SK-N-MC (cell line): ENCODE measurements at regions not wholly inside any gene's neighbourhood (a gene's known extent, or its start where the extent isn't known, plus 50 kb on each side); places are given as distances from the start of the nearest gene placed in this dataset.

Experiments used
- EZH2 ChIP-seq: fragments of 200-600 bp; sonication (generic); IDR thresholded peaks from one replicate; pipeline ENCODE4 v1.6.1; 2017; ENCODE audit warnings: antibody characterized with exemption
- FOXP2 ChIP-seq: optimal IDR thresholded peaks from 2 replicates; pipeline ENCODE3; 2011; ENCODE audit warnings: mild to moderate bottlenecking, moderate library complexity; ENCODE audit not compliant: insufficient read depth; ENCODE audit errors: extremely low read length, control extremely low read depth
- POLR2AphosphoS5 ChIP-seq: IDR thresholded peaks from 2 replicates; pipeline ENCODE4 v1.6.1; 2012; ENCODE audit warnings: mild to moderate bottlenecking, low read depth, low read length, borderline replicate concordance

- TF ChIP-seq POLR2AphosphoS5 = no peak
- no peak for TF ChIP-seq EZH2
- TF ChIP-seq FOXP2 = no peak
Observed at GRCh38 chr3:118204052-118204656, 830.5 kb downstream of the IGSF11 start.
